ENCODE measurements at regions not wholly inside any gene's neighbourhood (a gene's known extent, or its start where the extent isn't known, plus 50 kb on each side); places are given as distances from the start of the nearest gene placed in this dataset.

DNA sequence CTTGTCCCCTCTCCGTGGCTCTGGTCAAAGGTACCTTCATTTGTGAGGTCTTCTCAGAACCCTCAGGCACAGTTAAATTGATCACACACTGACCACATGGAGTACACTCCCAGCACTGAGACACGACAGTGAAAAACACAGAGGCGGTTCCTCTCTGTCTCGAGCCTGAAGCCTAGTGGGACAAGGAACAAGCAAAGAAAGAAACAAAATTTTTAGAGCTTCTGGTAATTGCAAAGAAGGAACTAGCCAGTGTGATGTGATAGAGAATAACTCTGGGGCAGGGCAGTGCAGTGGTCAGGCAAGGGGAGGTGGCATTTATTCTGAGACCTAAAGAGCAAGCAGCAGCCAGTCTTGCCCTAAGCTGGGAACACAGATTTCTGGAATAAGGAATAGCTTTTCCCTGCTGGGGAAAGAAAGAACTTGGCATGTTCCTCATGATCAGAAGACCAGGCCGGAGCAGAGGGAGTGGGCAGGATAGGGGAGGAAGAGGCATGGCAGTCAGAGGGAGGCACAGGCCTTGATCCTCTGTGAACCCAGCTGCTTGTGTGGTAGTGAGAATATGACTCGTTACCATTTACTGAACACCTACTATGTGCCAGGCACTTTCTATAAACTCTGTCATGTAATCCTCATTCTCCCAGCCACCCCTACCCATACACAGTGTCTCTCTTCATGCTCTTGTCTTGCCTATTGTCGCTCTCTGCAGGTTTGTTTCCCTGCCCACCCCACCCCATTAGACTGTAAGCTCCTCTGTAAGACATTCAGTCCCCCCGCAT is 262.3 kb upstream of the HES1 start:
- DNase-seq (ENCODE audit: low read depth in 2 of 2), result no peak

GRCh38 chr3:193874512-193874911 is 261.4 kb upstream of the HES1 start:
- DNase-seq (ENCODE audit: low read depth in 2 of 2), result no peak

DNA sequence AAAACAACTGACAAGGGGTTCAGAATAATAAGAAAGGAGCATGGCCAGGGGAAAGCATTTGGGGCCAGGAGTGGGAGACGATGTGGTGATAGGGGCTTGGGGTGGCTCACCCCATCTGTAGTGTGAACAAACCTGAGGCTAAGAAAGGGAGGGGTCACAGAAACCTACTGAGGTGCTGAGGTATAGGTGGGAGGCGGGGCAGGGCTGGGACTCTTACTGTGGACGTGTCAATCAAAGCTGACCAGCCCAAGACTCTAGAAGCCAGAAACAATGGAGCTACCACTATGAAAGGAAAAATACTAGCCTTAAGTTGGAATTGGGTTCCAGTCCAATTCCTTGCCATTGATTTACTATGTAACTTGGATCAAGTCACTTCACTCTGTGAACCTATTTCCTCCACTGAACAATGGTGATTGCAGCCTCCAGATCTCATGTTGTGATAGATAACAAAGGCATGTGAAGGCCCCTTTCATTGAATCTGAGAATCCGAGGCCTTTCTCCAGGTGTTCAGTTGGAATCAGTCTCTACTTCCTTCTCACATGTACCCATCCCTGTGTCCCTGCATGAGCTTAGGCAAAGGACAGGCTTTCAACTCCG is 260.9 kb upstream of the HES1 start:
- DNase-seq (ENCODE audit: low read depth in 2 of 2), result no peak

- DNase-seq (ENCODE audit: low read depth in 2 of 2), result no peak
These were observed 260.2 kb upstream of the HES1 start for GRCh38 chr3:193875601-193876321.

DNA sequence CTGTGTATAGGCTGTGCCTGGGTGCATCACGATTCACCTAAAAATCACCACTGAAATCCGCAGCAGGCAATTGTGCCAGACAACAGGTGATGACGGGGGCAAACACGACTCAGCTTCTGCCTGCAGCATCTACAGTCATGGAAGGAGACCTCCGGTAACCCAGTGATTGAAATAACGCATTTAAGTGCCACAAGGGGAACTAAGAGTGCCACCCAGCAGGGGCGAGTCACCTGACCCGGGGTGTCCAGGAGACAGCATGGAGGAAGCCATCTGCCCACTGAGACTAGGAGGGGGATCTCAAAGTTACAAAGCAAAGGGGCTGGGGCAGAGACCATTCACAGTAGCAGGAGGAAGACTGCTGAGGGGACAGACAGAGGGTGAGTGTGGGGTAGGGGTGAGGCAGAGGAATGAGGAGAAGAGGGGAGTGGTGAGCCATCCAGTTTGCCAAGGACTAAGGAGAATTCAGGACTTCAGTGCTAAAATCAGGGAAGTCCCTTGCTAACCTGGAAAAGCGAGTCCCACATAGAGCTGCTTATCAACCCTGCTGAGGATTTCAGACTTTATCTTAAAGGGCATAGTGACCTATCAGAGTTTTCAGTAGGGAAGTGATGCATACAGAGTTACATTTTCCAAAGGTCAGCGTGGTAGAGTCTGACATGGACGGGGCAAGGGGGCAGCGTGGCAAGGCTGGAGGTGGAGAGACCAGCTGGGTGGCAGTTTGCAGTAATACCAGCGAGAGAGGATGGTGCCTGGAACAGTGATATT is 256.7 kb upstream of the HES1 start:
- DNase-seq (ENCODE audit: low read depth in 2 of 2), result no peak

DNA sequence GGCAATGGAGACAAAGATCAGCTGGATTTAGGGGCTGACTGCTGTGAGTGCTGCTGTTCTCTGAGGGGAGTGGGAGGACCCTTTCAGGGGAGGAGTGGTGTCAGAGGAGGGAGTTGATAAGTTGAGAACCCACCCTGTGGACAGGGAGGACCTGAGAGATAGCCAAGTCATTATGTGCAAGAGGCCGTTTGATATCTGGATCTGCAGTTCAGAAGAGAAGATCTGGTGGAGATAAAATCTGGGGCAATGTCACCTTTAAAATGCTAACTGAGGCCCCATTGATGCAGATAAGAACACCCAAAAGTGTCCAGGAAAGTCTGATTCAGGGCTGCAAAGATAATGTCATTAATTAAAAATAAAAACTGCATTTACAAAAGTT is 256.1 kb upstream of the HES1 start:
- DNase-seq (ENCODE audit: low read depth in 2 of 2), result no peak

GRCh38 chr3:193882091-193882490 is 253.9 kb upstream of the HES1 start:
- no peak for DNase-seq (ENCODE audit: low read depth in 2 of 2)

GRCh38 chr3:193883551-193883950 is 252.4 kb upstream of the HES1 start:
- no peak for DNase-seq (ENCODE audit: low read depth in 2 of 2)

- DNase-seq (ENCODE audit: low read depth in 2 of 2), result no peak
These were observed 251.9 kb upstream of the HES1 start for GRCh38 chr3:193884027-193884426.

DNA sequence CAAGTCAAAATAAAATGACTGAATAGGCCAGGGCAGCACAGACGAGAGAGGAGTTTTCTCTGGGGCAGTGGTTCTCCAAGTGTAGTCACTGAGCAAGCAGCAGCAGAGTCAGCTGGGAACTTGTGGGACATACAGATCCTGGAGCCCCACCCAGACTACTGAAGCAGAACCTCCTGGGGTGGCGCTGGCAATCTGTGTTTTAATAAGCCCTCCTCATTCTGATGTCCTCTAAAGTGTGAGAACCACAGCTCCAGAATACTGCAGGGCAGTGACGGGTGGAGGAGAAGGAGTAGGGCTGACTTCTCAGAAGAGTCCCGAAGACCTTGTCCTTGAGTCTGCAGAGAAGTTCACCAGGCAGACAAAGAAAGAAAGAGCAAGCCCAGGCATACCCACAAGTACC is 251.3 kb upstream of the HES1 start:
- DNase-seq (ENCODE audit: low read depth in 2 of 2), result no peak

DNA sequence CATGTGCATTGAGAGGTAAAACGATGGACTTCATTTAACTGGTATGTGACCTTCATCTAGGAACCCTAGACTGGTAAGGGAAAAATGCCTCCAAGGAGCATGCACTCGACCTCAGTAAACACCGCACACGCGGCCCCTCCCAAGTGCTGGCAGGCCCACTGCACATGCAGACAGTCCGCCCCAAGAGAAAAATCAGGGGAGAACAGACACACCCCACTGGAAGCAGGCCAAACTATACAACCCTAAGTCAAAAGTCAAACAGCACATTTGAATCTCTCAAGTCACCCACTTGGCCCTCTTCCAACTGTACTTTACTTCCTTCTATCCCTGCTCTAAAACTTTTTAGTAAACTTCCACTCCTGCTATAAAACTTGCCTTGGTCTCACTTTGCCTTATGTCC is 250.1 kb upstream of the HES1 start:
- no peak for DNase-seq (ENCODE audit: low read depth in 2 of 2)

DNA sequence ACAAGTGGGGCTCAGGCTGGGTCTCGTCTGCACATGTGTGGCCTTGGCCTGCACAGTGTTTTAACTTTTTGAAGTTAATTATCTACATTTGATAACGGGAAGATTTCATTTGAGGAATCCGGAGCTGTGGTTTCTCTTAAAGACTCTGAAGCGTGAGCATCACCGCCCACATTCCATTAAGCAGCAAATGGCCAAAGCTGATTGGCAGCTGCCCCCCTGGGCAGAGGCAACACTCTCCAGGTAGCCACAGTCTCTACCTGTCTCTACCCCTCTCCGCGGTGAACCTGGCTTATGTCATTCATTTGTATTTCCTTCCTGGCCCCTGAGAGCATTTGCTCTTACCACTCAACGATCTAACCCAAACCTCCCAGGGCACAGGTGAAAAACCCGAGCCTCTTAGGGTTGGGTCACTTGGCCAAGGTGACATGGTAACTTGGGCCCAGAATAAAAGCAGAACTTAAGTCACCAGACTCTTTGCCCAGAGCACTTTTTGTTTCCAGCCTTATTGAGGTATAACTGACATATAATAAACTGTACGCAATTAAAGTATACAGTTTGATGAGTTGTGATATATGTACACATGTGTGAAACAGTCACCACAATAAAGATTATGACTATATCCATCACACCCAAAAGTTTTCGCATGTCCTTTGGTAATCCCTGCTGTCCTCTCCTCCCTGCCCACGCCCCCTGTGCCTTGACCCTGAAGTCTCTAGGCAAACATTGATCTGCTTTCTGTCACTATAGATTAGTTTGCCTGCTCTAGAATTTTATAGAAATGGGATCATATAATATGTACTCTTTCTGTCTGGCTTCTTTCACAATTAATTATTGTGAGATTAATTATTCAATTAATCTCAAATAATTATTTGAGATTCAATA is 245.7 kb upstream of the HES1 start:
- no peak for DNase-seq (ENCODE audit: low read depth in 2 of 2)

GRCh38 chr3:193894121-193894863 is 241.7 kb upstream of the HES1 start:
- no peak for DNase-seq (ENCODE audit: low read depth in 2 of 2)

GRCh38 chr3:193895409-193895808 is 240.5 kb upstream of the HES1 start:
- no peak for DNase-seq (ENCODE audit: low read depth in 2 of 2)

DNA sequence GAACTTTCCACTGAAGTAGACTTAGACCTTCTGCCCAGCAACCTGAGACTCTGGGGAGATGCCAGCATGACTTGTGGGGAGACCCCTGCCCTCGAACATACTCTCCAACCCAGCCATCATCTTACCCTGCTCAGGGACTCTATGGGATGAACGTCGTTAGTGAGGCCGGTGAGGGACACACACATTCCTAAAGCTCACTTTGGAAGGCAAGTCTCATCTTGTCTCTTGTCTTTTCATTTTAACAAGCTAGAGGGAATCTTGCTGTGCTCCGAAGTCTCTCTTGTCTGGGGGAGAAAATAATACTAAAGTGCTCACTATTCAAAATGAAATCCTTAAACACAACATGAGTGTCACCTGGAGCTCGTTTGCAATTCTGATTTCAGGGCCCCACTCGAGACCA is 239.5 kb upstream of the HES1 start:
- no peak for DNase-seq (ENCODE audit: low read depth in 2 of 2)

DNA sequence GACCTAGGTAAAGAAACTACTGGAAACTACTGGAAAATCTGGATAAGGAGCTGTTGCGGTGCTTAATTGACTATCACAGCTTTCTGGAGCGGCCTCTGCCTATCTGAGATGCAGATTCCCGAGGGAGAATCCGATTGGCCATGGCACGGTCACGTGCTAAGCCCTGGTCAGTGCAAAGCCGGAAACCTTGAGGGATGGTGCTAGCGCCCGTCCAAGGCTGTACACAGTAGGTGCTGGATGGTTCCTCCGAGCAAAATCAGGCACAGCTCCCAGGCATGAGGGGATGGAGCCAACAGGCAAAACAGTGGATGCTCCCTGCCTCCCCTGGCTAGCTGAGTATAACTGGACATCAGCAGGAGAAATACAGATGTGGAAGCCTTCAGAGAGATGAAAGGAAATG is 238.7 kb upstream of the HES1 start:
- DNase-seq (ENCODE audit: low read depth in 2 of 2), result no peak

- no peak for DNase-seq (ENCODE audit: low read depth in 2 of 2)
These were observed 238.2 kb upstream of the HES1 start for GRCh38 chr3:193897731-193898180.

GRCh38 chr3:193899001-193899400 is 236.9 kb upstream of the HES1 start:
- no peak for DNase-seq (ENCODE audit: low read depth in 2 of 2)

GRCh38 chr3:193901007-193901406 is 234.9 kb upstream of the HES1 start:
- DNase-seq (ENCODE audit: low read depth in 2 of 2), result no peak

All from fibroblast of skin of left quadriceps (primary cell).